COR-L47 (cell line): ENCODE measurements at regions not wholly inside any gene's neighbourhood (a gene's known extent, or its start where the extent isn't known, plus 50 kb on each side); places are given as distances from the start of the nearest gene placed in this dataset.
A peak's percentile ranks its signal among the peaks of the same experiment; 100 is the strongest.

Experiments used
- DNase-seq: peaks from one replicate; lab custom pipeline; 2025; lab: John Stamatoyannopoulos, UW

DNA sequence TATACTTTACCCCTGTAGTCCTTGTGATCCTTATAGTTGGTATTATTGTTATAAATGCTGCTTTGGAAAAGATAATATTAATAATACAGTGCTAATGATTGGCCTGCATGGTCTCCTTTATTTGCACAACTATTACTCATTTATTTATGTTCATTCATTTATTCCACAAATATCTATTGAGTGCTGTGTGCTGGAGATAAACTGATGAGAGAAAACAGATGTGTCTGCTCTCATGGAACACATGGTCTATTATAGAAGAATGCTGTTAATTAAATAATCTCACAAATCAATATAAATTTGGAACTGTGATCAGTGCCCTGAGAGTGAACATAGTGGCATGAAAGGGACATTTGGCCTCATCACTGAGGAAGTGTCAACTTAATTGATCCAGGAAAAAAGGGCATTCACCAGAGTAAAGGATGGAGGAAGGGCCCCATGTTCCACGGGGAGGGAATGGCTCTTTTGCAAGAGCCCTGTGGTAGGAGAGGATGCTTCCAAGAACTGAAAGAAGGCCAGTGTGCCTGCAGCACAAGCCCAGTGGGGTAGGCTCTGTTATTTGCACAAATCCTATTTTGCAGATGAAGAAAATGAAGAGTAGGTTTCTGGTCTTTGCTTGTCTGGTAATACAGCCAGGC lies 91.5 kb upstream of the STK39 start:
- DNase-seq: no peak

DNA sequence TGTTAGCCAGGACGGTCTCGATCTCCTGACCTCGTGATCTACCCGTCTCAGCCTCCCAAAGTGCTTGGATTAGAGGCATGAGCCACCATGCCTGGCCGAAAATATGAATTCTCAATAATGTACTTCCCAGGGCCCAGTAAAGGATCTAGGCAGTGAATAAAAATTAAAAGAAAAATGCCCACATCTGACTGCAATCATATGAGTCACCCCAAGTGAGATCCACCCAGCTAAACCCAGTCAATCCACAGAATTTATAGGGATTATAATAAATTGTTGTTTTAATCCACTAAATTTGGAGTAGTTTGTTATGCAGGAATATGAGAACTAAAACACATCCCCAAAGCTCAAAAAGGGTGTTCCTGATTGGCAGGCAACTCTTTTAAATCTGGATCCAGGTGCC lies 93.5 kb upstream of the STK39 start:
- no peak for DNase-seq

DNA sequence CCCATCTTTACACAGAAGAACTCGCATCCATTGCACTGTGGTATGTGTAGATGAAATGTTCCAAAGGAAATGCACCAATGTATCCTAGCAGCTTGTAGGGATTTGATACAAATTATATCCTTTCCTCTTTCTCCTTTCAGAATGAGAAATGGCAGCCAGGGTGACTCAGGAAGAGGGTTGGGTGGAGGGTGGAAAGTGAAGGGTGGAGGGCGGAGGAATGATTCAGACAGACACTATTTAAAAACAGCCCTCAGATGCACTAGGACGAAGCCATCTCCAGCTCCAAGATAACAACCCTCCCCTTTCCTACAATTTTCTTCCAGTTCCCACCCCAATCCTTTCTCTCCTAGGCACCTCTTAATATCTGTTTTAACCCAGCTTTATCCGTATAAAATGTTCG lies 96.2 kb upstream of the STK39 start:
- DNase-seq: no peak

DNA sequence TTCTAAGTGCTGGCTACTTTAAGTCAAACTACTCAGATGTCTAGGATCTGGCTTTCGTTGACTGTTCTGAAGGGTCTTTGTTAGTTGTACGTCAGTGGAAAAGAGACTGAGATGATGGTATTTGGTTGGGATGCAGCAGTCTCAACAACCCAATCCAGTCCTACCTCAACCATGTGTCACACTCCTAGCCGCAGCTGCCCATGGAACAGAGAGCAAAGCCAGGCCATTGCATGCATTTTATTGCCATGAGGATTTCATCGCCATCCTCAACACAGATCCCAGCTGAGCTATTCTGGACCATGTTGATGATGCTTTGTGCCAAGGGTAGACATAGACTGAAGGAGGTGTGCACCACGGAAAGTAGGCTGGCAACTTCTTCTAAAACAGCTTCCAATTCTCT lies 97.3 kb upstream of the STK39 start:
- DNase-seq: no peak

DNA sequence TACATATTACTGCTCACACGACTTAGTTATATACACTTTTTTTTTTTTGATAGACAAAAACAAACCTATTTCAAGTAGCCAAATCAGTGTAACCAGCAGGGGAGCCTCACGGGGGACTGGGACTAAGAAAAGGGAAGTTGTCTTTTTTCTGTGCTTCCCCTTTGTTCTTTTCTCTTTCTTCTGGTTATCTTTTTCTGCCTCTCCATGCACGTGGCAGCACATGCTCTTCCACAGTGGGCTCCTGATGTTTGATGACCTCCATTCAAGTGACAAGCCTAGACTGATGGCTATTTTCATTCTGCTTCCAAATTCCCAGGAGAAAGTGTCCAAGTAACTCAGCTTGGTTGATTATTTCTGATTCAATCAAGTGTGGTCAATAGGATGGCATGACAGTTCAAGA lies 98.2 kb upstream of the STK39 start:
- DNase-seq: no peak

DNA sequence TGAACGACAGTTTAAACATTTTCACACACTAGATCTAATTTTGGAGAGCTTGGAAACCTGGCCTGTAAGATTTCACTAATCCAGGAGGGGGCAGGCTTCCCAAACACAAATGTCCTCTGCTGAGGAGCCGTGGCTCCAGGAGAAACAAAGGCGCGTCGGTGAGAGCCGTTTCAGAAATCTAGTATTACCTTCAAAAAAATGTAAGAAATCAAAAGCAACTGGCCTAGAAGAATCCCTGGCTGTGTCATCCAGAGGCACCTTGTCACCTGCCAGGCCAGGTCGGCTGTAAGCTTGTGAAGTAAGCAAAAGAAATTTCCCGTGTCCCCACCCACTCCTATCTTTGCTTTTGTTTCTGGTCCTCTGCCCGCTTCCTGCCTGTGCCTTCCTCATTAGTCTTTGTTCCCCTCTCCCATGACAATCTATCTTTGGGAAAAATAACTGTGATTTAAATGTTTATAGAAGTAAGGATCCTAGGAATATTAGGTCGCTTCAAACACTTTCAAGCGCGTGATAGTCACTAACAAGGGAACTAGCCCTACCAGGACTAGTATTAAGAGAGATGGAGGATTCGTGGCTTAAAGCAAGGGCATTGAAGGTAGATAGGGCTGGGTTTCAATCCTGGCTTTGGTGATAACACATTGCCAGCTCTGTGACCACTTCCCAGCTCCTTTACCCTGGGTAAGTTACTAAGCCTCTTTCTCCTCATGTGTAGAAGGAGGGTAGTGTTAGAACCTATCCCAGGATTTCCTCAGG lies 99.5 kb upstream of the STK39 start:
- DNase-seq: peak; percentile 68

DNA sequence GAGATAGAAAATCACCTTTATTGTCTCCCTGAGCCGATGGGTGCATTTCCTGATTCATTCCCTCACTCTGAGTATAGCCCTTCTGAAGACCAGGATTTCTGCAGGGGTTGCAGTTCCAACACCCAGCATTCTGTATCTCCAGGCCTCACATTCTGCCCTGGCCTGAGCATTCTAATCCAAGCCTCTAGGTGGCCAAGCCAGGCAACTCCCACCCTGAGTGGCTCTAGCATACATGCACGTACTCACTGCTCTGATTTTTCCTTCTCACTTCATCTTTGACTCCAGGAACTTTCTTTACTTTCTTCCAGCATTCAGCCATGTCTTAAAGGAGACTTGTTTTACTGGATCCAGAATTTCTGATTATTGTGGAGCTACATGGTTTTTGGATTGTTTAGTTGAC lies 100.7 kb upstream of the STK39 start:
- DNase-seq: peak; percentile 50

DNA sequence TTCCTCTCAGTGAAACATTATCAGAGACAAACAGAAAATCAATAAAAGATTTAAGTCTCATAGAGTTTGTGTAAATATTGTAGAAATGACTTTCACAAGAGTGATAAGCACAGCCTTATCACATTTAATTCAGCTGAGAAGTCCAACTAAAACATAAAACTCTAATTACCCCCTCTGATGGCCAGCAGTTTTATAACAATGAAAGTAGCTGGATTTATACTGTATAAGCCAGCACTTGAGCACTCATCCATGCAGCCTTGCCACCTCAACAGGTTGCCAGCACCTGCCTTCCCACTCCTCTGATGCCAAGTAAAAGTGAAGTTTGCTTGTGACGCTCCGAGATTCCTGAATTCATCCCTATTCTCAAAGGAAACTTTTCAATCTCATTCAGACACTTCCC lies 103.0 kb upstream of the STK39 start:
- peak; percentile 25 for DNase-seq

DNA sequence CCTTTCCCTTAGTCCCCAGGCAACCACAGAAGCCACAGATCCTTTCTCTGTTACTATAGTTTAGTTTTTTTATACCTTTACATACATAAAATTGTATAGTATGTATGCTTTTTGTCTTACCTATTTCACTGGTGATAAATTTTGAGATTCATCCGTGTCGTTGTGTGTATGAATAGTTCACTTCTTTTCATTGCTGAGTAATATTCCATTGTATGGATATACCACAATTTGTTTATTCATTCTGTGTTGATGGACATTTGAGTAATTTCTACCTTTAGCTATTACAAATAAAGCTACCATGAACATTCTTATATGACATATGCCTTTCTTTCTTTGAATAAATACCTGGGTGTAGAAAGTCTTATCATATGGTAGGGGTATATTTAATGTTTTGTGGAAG lies 102.8 kb upstream of the CERS6 start:
- DNase-seq: no peak

DNA sequence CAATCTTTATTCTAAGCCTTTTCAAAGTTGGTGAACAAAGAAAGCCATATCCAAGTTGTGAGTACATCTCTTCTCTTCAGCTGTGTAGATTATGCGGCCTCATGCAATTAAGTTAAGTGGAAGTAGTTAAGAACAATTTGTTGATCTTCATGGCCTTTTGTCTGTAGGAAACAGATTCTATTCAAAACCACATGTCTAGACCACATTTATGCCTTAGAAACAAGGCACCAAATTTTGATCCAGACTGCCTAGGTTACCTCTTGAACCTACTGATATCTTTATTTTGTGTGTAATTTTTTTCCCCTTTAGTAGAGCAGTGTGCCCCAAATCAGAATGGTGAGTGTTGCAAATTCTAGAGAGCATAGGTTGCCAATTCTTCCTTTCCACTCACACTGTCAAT lies 101.6 kb upstream of the CERS6 start:
- no peak for DNase-seq

DNA sequence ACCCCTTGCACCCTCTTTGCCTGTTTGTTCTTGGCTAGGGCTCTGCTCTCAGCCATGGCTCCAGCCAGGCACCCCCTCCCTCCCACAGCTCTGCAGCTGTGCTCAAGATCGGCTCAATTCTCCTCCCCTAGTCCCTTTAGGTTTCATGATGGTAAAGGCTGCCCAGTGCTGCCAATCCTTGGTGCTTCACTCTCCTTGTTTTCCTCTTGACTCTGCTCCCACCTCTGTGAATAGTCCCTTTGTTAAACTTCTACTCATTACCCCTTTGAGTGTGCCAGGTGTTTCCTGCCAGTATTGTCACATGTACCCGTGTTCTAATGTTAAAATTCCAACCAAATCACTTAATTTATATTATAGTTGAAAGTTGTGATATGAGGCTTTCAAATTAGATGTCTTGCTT lies 101.0 kb upstream of the CERS6 start:
- peak; percentile 59 for DNase-seq

DNA sequence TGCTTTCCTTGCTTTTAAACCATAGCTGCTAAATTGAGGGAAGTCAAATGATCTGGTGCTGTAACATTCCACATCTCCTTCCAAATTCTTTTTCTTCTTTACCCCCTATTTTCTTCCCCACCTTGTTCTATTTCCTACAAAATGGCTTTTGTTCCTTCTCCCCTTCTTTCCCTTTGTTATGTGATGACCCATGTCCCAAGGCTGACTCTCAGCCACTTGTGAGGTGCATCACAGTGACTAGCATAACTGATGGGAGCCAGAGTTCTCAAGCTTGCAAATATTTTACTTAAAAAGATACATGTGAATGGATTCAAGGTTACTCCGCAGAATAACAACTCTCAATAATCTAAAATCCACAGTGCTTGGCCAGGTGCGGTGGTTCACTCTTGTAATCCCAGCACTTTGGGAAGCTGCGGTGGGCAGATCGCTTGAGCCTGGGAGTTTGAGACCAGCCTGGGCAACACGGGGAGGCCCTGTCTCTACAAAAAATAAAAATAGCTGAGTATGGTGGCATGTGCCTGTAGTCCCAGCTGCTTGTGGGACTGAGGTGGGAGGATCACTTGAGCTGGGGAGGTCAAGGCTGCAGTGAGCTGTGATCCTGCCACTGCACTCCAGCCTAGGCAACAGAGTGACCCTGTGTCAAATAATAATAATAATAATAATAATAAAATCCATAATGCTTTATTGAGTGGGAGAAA lies 100.1 kb upstream of the CERS6 start:
- no peak for DNase-seq

DNA sequence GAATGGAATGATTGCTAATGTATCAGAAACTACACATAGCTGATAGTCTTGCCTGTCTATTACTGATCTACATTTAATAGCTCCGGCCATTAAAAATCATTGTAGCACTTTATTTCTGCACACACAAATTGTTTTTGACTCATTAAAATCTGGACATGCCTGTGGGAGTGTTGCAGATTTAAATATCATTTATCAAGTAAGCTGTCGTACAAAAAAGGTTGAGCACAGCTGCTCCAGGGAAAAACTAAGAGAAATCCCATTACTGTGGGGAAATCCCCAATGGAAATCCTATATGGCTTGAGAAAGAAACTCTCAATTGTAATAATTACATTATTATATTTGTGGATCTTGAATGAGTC lies 99.6 kb upstream of the CERS6 start:
- no peak for DNase-seq

DNA sequence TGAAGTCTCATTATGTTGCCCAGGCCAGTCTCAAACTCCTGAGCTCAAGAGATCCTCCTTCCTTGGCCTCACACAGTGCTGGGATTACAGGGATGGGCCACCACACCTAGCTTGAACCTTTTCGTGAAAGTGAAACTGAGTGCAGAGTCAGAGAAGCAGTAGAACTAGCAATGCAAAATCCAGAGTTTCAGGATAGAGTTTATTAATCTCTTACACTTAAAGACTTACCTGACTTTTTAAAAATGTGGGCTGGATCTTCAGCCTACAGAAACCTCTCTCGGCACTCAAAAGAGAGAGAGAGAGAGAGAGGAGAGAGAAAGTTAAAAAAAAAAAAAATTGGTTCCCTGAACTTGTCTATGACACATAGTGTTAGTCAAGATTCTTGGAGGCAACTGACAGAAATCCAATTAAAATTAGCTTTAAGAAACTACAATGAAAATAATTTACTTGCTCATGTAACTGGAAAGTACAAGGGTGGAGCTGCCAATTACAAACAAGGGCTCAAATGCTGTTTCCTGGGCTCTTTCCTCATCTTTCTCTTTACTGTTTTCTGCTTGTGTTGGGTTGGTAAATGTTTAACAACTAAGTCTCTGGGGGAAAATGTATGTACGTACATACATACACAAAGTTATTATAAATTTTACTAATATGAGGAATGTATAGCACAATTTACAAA lies 98.1 kb upstream of the CERS6 start:
- DNase-seq: no peak

DNA sequence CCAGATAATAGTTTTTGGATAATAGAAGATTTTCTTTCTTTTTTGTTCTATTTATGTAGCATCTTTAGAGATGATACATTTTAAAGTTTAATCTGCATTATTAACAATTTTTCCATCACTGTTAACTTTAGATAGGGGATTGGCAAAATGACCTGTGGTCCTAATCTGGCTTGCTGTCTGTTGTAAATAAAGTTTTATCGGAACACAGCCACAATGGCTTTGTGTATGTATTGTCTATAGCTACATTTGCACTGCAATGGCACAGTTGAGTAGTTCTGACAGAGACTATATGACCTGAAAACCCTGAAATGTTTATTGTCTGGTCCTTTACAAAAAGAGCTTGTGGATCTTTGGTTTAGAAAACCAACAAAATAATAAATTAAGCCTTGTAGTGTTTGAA lies 97.0 kb upstream of the CERS6 start:
- no peak for DNase-seq

DNA sequence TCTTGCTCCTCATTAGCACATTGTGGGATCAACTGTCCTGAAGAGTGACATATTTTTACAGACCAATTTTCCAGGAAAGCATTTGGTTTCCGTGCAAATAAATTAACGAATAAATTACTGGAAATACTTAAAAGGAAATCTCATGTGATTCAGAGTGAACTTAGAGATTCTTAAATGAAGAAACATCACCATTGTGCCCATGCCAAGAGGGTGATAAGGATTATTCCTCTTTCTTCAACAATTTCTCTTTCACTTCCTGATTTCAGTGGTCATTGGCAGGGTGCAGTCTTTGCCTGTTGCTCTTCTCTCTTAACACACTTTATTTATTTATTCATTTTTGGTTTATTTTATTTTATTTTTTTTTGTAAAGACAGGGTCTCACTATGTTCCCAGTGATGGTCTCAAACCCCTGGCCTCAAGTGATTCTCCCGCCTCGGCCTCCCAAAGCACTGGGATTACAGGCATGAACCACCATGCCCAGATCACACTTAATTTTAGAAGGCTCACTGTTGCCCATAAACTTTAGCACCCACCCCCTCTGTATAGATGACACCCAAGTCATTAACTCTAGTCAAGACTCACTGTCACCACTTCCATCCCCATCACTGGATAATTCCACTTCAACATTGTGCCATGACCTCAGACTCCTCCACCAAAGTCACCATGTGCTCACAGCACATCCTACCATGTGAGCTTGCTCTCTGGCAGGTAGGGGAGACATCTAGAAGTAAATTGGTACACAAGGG lies 92.6 kb upstream of the CERS6 start:
- DNase-seq: no peak

DNA sequence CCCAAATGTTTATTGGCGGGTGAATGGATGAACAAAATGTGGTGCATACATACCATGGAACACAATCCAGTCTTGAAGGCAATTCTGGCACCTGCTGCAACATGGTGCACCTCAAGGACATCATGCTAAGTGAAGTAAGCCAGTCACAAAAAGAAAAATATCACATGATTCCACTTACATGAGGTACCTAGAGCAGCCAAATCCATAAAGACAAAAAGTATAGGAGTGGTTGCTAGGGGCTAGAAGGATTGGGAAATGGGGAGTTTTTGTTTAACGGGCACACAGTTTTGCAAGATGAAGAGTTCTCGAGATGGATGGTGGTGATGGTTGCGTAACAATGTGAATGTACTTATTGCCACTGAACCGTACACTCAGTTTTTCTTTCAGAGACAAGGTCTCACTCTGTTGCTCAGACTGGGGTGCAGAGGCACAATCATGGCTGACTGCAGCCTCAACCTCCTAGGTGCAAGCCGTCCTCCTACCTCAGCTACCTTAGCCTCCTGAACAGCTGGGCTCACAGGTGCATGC lies 90.9 kb upstream of the CERS6 start:
- no peak for DNase-seq

DNA sequence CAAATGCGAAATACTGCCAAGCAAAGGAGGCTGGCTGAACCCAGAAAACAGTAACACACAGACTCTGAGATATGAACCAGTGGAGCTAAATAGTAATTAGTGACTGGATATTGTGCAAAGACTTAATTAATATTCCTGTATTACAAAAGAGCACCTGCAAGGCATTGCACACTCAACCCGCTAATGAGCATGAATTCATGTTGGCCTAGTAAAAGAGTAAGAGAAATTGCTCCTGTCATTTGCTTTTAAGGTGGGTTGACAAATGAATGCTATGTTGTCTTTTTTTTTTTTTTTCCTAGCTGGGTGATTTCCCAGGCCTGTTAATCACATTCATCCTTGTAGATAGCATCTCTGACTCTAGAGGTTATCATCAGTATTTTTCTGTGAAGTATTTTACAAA lies 87.0 kb upstream of the CERS6 start:
- peak; percentile 76 for DNase-seq

DNA sequence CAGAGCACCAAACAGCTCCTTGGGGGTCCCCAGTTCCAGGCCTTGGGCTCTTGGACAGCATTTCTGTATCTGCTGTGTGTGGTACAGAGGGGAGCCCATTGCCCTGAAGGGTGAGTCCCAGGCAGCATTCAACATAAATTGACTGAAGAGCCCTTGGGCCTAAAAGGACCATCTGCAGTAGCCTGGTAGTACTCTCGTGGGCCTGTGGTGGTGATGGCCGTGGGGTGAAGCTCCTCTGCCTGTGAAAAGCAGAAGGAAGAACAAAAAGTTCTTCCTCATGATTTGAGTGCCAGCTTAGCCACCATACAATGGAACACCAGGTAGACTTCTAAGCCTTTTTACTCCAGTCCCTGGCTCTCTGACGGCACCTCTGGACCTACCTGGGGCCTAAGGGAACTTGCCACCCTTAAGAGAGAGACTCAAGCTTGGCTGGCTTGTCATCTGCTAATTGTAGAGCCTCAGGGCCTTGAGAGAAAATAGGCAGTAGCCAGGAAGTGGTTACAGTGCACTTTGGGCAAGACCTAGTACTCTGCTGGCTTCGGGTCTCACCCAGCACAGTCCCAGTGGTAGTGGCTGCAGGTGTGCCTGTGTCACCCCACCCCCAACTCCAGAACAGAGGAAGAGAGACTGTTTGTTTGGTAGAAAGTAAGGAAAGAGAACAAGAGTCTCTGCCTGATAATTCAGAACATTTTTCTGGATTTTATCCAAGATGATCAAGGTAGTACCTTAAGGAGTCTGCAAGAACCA lies 84.6 kb upstream of the CERS6 start:
- no peak for DNase-seq

DNA sequence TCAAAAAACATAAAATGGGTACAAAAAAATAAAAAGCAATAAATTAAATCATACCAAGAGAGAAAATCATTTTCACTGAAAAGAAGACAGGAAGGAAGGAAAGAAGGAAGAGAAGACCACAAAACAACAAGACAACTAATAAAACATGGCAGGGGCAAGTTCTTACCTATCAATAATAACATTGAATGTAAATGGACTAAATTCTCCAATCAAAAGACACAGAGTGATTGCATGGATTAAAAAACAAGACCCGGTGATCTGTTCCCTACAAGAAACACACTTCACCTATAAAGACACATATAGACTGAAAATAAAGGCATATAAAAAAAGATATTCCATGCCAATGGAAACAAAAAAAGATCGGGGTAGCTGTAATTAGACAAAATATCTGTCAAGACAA lies 82.6 kb upstream of the CERS6 start:
- no peak for DNase-seq

DNA sequence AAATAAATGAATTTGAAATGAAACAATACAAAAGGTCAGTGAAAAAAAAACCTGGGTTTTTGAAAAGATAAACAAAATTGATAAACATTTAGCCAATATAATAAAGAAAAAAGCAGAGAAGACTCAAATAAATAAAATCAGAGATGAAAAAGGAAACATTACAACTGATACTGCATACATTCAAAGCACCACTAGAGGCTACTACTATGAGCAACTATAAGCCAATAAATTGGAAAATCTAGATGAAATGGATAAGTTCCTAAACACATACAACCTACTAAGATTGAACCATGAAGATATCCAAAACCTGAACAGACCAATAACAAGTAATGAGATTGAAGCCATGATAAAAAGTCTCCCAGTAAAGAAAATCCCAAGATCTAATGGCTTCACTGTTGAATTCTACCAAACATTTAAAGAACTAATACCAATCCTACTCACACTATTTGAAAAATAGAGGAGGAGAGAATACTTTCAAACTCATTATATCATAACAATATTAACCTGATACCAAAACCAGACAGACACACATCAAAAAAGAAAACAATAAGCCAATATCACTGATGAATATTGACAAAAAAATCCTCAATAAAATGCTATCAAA lies 80.8 kb upstream of the CERS6 start:
- DNase-seq: no peak
